Esophagus muscularis mucosa (tissue), 4 donors: ENCODE measurements at regions not wholly inside any gene's neighbourhood (a gene's known extent, or its start where the extent isn't known, plus 50 kb on each side); places are given as distances from the start of the nearest gene placed in this dataset.

Experiments
- DNase-seq: peaks from one replicate; pipeline ENCODE4 v3.0.0-alpha.2; 2017; ENCODE audit errors: extremely low spot score
- H3K27ac ChIP-seq, 4 donors: fragments of 200-600 bp; sonication (generic); replicated peaks in 1 of 4; 1 replicate in 3 of 4; 2 replicates in 1 of 4; pipeline ENCODE4 v1.5.1; 2016 to 2019; ENCODE audit warnings: mild to moderate bottlenecking in 1 of 4
- H3K27me3 ChIP-seq, 4 donors: fragments of 200-600 bp; sonication (generic); one replicate each; pipeline versions ENCODE4 v1.5.1 to v1.6.0; 2016 to 2019
- H3K36me3 ChIP-seq, 4 donors: fragments of 200-600 bp; sonication (generic); one replicate each; pipeline ENCODE4 v1.5.1; 2016 to 2019
- H3K4me1 ChIP-seq, 4 donors: fragments of 200-600 bp; sonication (generic); one replicate each; pipeline ENCODE4 v1.5.1; 2016 to 2019
- H3K4me3 ChIP-seq, 4 donors: fragments of 200-600 bp; sonication (generic); 1 replicate in 2 of 4; 2 replicates in 2 of 4; pipeline ENCODE4 v1.5.1; 2016 to 2019; ENCODE audit warnings: mild to moderate bottlenecking in 4 of 4, moderate library complexity in 1 of 4
- H3K9me3 ChIP-seq, 4 donors: fragments of 200-600 bp; sonication (generic); 1 replicate in 3 of 4; 2 replicates in 1 of 4; pipeline ENCODE4 v1.5.1; 2016 to 2019
- CTCF ChIP-seq, 3 experiments: fragments of 200-600 bp in 2 of 3; fragments of 450-650 bp in 1 of 3; sonication (generic) in 2 of 3; IDR thresholded peaks; one replicate each; pipeline ENCODE4 v1.5.1; 2017 to 2019; ENCODE audit warnings: antibody characterized with exemption in 3 of 3, mild to moderate bottlenecking in 2 of 3, moderate library complexity in 1 of 3
- EP300 ChIP-seq: sonication (generic); formaldehyde crosslinking; IDR thresholded peaks from one replicate; pipeline ENCODE4 v1.6.1; 2017; ENCODE audit warnings: antibody characterized with exemption
- POLR2A ChIP-seq: fragments of 450-650 bp; IDR thresholded peaks from one replicate; pipeline ENCODE4 v1.6.1; 2017; ENCODE audit warnings: antibody characterized with exemption, moderate library complexity, mild to moderate bottlenecking, low read depth
- POLR2AphosphoS5 ChIP-seq, 2 donors: sonication (generic); formaldehyde crosslinking; IDR thresholded peaks; one replicate each; pipeline ENCODE4 v1.6.1; 2017; ENCODE audit warnings: antibody characterized with exemption in 2 of 2
- WGBS: methylation state at CpG from one replicate; pipeline ENCODE4 v1.1.5; 2018; 5-methylcytosine and 5-hydroxymethylcytosine counted together
- intact Hi-C: fragments of 100-400 bp; cut with DNase I; formaldehyde crosslinking; loops from one replicate; pipeline ENCODE4 v1.15.1; 2023

GRCh38 chr7:80017101-80017698 lies 117.4 kb upstream of the GNAI1 start:
- H3K4me3 ChIP-seq = no peak overlapping the region
- no peaks in the 10 kb centered on the region for H3K4me1 ChIP-seq
- intact Hi-C loops = no loop called here
- WGBS = 66% methylated on average over 2 of the region's 2 CpGs
- H3K36me3 ChIP-seq = no peaks in the 10 kb centered on the region
- no peaks in the 10 kb centered on the region for H3K27me3 ChIP-seq
- H3K27ac ChIP-seq = no peak overlapping the region
- TF ChIP-seq POLR2A (no peak), CTCF (IDR thresholded peaks at IDR 0.05) (no peak), POLR2AphosphoS5 (IDR thresholded peaks at IDR 0.05) (no peak), EP300 (no peak)
- H3K9me3 ChIP-seq = no peaks in the 10 kb centered on the region
- no peak for DNase-seq

GRCh38 chr7:80014511-80014910 lies 120.1 kb upstream of the GNAI1 start:
- Histone ChIP-seq H3K27me3 (no peaks in the 10 kb centered on the region), H3K4me3 (no peak overlapping the region), H3K9me3 (no peaks in the 10 kb centered on the region), H3K4me1 (no peaks in the 10 kb centered on the region), H3K27ac (no peak overlapping the region), H3K36me3 (no peaks in the 10 kb centered on the region)
- WGBS = 88% methylated on average over 2 of the region's 2 CpGs
- TF ChIP-seq POLR2A = no peak
- no peak for TF ChIP-seq EP300
- TF ChIP-seq POLR2AphosphoS5 (IDR thresholded peaks at IDR 0.05) = no peak
- TF ChIP-seq CTCF (IDR thresholded peaks at IDR 0.05) = no peak
- intact Hi-C loops = no loop called here
- no peak for DNase-seq

GRCh38 chr7:80008039-80008438 lies 126.6 kb upstream of the GNAI1 start:
- TF ChIP-seq POLR2A = no peak
- no peaks in the 10 kb centered on the region for H3K4me1 ChIP-seq
- no peak overlapping the region for H3K4me3 ChIP-seq
- no peaks in the 10 kb centered on the region for H3K36me3 ChIP-seq
- H3K9me3 ChIP-seq = no peaks in the 10 kb centered on the region
- intact Hi-C loops = no loop called here
- H3K27ac ChIP-seq = no peak overlapping the region
- DNase-seq = no peak
- WGBS = 53% methylated on average over 1 of the region's 1 CpG
- no peaks in the 10 kb centered on the region for H3K27me3 ChIP-seq

- TF ChIP-seq EP300 (no peak), POLR2A (no peak), POLR2AphosphoS5 (IDR thresholded peaks at IDR 0.05) (no peak), CTCF (IDR thresholded peaks at IDR 0.05) (no peak)
Measured at GRCh38 chr7:80002865-80003264, 131.8 kb upstream of the GNAI1 start.

GRCh38 chr7:79998363-79998762 lies 136.3 kb upstream of the GNAI1 start:
- H3K4me3 ChIP-seq = no peak overlapping the region
- H3K4me1 ChIP-seq = peaks cover 0 to 2% (median 0%) of the 10 kb centered on the region in 4 donors
- H3K27me3 ChIP-seq = no peaks in the 10 kb centered on the region
- H3K27ac ChIP-seq = no peak overlapping the region
- H3K9me3 ChIP-seq = no peaks in the 10 kb centered on the region
- no peaks in the 10 kb centered on the region for H3K36me3 ChIP-seq
- intact Hi-C loops = no loop called here
- TF ChIP-seq POLR2AphosphoS5 (IDR thresholded peaks at IDR 0.05) = no peak
- no peak for TF ChIP-seq CTCF (IDR thresholded peaks at IDR 0.05)
- no peak for TF ChIP-seq EP300
- no peak for DNase-seq
- WGBS = 33% methylated on average over 1 of the region's 1 CpG

More at GRCh38 chr7:80002865-80003264, 131.8 kb upstream of the GNAI1 start:
- Histone ChIP-seq H3K27ac (no peak overlapping the region), H3K4me1 (peaks cover 0 to 2% (median 0%) of the 10 kb centered on the region in 4 donors), H3K9me3 (no peaks in the 10 kb centered on the region), H3K36me3 (no peaks in the 10 kb centered on the region), H3K27me3 (no peaks in the 10 kb centered on the region), H3K4me3 (no peak overlapping the region)
- 27% methylated on average over 2 of the region's 2 CpGs for WGBS
- no peak for DNase-seq
- intact Hi-C loops = no loop called here
